Suprapubic skin (tissue), 4 donors: ENCODE measurements at regions not wholly inside any gene's neighbourhood (a gene's known extent, or its start where the extent isn't known, plus 50 kb on each side); places are given as distances from the start of the nearest gene placed in this dataset.

Experiments
- DNase-seq, 2 donors: peaks; one replicate each; pipeline ENCODE4 v3.0.0-alpha.2; 2019; ENCODE audit warnings: low spot score in 2 of 2
- H3K27ac ChIP-seq: fragments of 200-600 bp; sonication (generic); one replicate; pipeline ENCODE4 v1.5.1; 2019
- H3K27me3 ChIP-seq: fragments of 200-600 bp; sonication (generic); one replicate; pipeline ENCODE4 v1.5.1; 2019
- H3K36me3 ChIP-seq: fragments of 200-600 bp; sonication (generic); one replicate; pipeline ENCODE4 v1.5.1; 2019
- H3K4me1 ChIP-seq: fragments of 200-600 bp; sonication (generic); one replicate; pipeline ENCODE4 v1.5.1; 2019
- H3K4me3 ChIP-seq: fragments of 200-600 bp; sonication (generic); one replicate; pipeline ENCODE4 v1.5.1; 2019; ENCODE audit warnings: mild to moderate bottlenecking
- H3K9me3 ChIP-seq: fragments of 200-600 bp; sonication (generic); one replicate; pipeline ENCODE4 v1.5.1; 2019
- EP300 ChIP-seq: sonication (generic); formaldehyde crosslinking; IDR thresholded peaks from one replicate; pipeline ENCODE4 v1.6.1; 2017; ENCODE audit warnings: antibody characterized with exemption
- POLR2A ChIP-seq, 2 donors: fragments of 450-650 bp; IDR thresholded peaks; one replicate each; pipeline ENCODE4 v1.6.1; 2017; ENCODE audit warnings: antibody characterized with exemption in 2 of 2, mild to moderate bottlenecking in 2 of 2, moderate library complexity in 2 of 2
- POLR2AphosphoS5 ChIP-seq, 3 donors: sonication (generic); formaldehyde crosslinking; IDR thresholded peaks; one replicate each; pipeline ENCODE4 v1.6.1; 2017; ENCODE audit warnings: antibody characterized with exemption in 3 of 3
- WGBS: methylation state at CpG from one replicate; pipeline ENCODE4 v1.1.5; 2018; 5-methylcytosine and 5-hydroxymethylcytosine counted together
- TF ChIP-seq, protein P1 (sequence below), 2 donors: fragments of 200-600 bp in 1 of 2; fragments of 450-650 bp in 1 of 2; sonication (generic) in 1 of 2; IDR thresholded peaks; one replicate each; pipeline ENCODE4 v1.5.1; 2016 to 2019; ENCODE audit warnings: antibody characterized with exemption in 2 of 2, mild to moderate bottlenecking in 1 of 2, moderate library complexity in 1 of 2

DNA sequence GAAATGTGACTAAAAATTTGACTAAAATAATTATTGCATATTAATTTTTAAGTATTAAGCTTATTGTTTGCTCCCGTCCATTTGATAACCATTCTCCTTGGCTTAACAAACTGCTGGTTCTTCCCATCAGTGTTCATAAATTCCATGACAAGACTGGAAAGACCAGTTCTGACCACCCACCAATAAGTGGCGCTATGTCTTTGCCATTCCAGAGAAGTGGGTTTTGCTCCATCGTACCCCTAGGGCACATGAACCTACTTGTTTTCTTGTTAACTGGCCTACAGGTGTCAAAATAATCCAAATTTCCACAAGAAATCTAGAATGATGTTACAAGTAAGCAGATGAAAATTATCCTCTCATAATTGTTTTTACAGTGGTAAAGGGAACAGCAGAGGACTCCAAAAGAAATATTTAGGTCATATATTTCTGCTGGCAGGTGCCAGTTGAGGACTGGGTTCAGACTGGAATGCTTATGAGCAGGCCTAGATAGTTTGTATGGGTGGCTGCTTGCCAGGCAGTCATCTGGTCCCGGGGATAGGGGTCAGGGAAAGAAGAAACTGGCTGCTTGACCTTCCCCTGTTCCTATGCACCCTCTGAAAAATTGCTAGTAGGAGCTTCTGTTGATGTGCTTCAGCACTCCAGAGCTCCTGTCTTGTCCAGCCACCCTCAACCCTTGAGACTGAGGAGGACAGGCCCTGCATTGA, 283.1 kb upstream of the ADAMTSL1 start:
- H3K27ac ChIP-seq: no peak overlapping the region
- TF ChIP-seq POLR2AphosphoS5 (IDR thresholded peaks at IDR 0.05) (no peak), EP300 (no peak), POLR2A (IDR thresholded peaks at IDR 0.05) (no peak)
- TF ChIP-seq, protein P1, sequence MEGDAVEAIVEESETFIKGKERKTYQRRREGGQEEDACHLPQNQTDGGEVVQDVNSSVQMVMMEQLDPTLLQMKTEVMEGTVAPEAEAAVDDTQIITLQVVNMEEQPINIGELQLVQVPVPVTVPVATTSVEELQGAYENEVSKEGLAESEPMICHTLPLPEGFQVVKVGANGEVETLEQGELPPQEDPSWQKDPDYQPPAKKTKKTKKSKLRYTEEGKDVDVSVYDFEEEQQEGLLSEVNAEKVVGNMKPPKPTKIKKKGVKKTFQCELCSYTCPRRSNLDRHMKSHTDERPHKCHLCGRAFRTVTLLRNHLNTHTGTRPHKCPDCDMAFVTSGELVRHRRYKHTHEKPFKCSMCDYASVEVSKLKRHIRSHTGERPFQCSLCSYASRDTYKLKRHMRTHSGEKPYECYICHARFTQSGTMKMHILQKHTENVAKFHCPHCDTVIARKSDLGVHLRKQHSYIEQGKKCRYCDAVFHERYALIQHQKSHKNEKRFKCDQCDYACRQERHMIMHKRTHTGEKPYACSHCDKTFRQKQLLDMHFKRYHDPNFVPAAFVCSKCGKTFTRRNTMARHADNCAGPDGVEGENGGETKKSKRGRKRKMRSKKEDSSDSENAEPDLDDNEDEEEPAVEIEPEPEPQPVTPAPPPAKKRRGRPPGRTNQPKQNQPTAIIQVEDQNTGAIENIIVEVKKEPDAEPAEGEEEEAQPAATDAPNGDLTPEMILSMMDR (IDR thresholded peaks at IDR 0.05): no peak
- H3K4me3 ChIP-seq: no peak overlapping the region
- H3K4me1 ChIP-seq: no peaks in the 10 kb centered on the region
- WGBS: 69% methylated on average over 4 of the region's 4 CpGs
- H3K36me3 ChIP-seq: no peaks in the 10 kb centered on the region
- no peaks in the 10 kb centered on the region for H3K9me3 ChIP-seq
- no peak for DNase-seq
- H3K27me3 ChIP-seq: no peaks in the 10 kb centered on the region

DNA sequence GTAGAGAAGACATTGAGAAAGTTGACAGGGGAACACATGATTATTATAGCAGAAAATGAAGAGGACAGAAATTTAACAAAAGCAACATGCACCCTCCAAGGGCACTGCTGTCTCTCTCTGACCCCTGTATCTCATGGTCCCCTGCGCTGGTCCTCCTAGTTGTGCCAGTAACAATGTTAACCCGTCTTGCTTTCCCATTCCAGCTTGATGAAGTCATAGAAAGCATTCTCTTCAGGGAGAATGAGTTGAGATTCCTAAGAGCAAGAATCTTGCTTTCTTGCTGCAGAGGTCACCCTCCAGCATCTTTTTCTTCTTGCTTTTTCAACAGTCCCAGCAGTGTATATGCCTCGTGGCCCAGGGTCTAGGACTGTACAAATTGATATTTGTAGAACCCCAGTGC, 279.6 kb upstream of the ADAMTSL1 start:
- no peaks in the 10 kb centered on the region for H3K36me3 ChIP-seq
- H3K9me3 ChIP-seq: no peaks in the 10 kb centered on the region
- no peak overlapping the region for H3K4me3 ChIP-seq
- H3K4me1 ChIP-seq: no peaks in the 10 kb centered on the region
- H3K27me3 ChIP-seq: no peaks in the 10 kb centered on the region
- H3K27ac ChIP-seq: no peak overlapping the region
- 62% methylated on average over 3 of the region's 3 CpGs for WGBS
- TF ChIP-seq EP300 (no peak), POLR2A (IDR thresholded peaks at IDR 0.05) (no peak), POLR2AphosphoS5 (IDR thresholded peaks at IDR 0.05) (no peak)
- TF ChIP-seq, protein P1 (IDR thresholded peaks at IDR 0.05): no peak
- DNase-seq: no peak

DNA sequence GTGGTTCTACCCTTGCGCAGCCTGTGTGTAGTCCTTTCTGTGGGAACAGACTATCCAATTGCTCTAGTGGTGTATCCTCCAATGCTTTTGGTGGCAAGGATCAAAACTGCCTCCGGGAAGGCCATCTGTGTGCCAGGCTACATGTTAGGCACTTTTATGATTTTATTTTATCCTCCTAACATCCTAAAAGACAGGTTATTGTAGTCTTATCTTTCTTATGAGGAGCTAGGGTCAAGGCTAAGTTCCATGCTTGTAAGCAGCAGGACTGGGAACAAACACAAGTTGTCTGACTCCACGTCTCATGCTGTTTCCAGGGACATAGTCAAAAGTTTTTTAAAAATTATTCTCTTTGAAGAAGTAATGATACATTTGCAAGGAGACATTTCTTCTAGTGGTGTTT, 278.7 kb upstream of the ADAMTSL1 start:
- Histone ChIP-seq H3K9me3 (no peaks in the 10 kb centered on the region), H3K27ac (no peak overlapping the region), H3K4me1 (no peaks in the 10 kb centered on the region), H3K36me3 (no peaks in the 10 kb centered on the region), H3K4me3 (no peak overlapping the region), H3K27me3 (no peaks in the 10 kb centered on the region)
- 81% methylated on average over 3 of the region's 3 CpGs for WGBS
- TF ChIP-seq POLR2A (IDR thresholded peaks at IDR 0.05) (no peak), POLR2AphosphoS5 (IDR thresholded peaks at IDR 0.05) (no peak), EP300 (no peak)
- TF ChIP-seq, protein P1 (IDR thresholded peaks at IDR 0.05): no peak
- no peak for DNase-seq

DNA sequence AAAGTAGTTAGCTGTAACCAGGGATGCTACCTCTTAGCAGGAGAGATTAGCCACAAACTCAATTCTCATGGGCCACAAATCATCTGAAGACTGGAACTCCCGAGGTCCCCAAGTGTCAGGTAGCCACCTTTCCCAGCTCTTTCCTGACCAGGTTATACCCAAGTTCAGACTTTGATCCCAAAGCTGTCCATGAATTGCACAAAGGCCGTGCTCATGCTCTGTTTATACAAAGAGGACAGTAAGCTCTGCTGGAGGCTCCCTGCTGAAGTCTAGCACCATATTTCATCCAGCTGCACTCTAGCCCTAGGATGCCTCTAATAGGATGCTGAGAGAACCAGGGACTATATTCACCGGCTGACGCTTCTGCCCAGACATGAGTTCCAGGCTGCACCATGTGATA, 271.0 kb upstream of the ADAMTSL1 start:
- Histone ChIP-seq H3K4me3 (no peak overlapping the region), H3K9me3 (no peaks in the 10 kb centered on the region), H3K27me3 (no peaks in the 10 kb centered on the region), H3K4me1 (no peaks in the 10 kb centered on the region), H3K36me3 (no peaks in the 10 kb centered on the region), H3K27ac (no peak overlapping the region)
- TF ChIP-seq POLR2AphosphoS5 (IDR thresholded peaks at IDR 0.05): no peak
- WGBS: 88% methylated on average over 4 of the region's 4 CpGs
- no peak for DNase-seq

DNA sequence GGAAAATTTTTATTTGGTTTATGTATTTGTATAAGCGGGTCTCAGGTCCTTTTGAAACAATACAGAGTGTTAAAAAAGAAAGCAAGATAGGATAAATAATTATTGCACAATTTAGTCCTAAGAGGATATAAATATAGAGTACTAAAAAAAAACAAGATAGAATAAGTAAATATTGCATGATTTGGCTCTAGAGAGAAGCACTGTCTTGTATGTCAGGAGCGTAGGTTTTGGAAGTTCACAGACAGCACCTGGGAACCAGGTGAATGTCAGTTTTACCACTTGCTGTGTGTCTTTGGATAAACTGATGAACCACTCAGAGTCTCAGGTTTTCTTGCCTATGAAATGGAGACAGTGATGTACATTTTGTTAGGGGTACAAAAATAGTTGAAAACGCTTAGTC, 266.2 kb upstream of the ADAMTSL1 start:
- H3K4me3 ChIP-seq: no peak overlapping the region
- H3K27me3 ChIP-seq: peaks cover 2% of the 10 kb centered on the region
- TF ChIP-seq, protein P1 (IDR thresholded peaks at IDR 0.05): no peak
- TF ChIP-seq POLR2AphosphoS5 (IDR thresholded peaks at IDR 0.05) (no peak), POLR2A (IDR thresholded peaks at IDR 0.05) (no peak), EP300 (no peak)
- no peaks in the 10 kb centered on the region for H3K9me3 ChIP-seq
- 85% methylated on average over 3 of the region's 3 CpGs for WGBS
- no peak for DNase-seq
- no peaks in the 10 kb centered on the region for H3K4me1 ChIP-seq
- H3K36me3 ChIP-seq: no peaks in the 10 kb centered on the region
- H3K27ac ChIP-seq: no peak overlapping the region
